ENCODE measurements at regions not wholly inside any gene's neighbourhood (a gene's known extent, or its start where the extent isn't known, plus 50 kb on each side); places are given as distances from the start of the nearest gene placed in this dataset.
"Not testable (repeated sequence)": the region's sequence is repeated elsewhere in the genome, so short reads cannot be mapped to it uniquely, and the experiment has no call there.

DNA sequence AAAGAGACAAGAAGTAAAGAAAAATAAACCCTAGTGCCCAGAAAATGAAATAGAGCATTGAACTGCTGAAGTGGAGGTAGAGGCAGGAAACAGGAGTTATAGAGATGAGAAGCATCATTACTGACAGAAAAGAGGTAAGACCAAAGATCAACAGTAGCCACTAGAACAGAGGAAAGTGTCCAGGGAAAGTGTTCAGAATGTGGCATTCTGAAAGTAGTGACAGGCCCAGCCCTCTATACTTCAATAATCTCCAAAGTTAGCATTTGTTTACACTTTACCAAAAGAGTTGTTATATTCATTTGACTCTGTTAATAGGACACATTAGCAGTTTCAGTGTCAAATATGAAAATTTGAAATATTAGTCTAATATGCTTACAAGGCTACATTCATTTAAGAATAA lies 727.1 kb upstream of the NECTIN3 start:
- no peak for DNase-seq

- DNase-seq, result no peak
Measured at GRCh38 chr3:110344897-110345767, 726.5 kb upstream of the NECTIN3 start.

GRCh38 chr3:110349295-110349694 lies 722.3 kb upstream of the NECTIN3 start:
- DNase-seq, result no peak

DNA sequence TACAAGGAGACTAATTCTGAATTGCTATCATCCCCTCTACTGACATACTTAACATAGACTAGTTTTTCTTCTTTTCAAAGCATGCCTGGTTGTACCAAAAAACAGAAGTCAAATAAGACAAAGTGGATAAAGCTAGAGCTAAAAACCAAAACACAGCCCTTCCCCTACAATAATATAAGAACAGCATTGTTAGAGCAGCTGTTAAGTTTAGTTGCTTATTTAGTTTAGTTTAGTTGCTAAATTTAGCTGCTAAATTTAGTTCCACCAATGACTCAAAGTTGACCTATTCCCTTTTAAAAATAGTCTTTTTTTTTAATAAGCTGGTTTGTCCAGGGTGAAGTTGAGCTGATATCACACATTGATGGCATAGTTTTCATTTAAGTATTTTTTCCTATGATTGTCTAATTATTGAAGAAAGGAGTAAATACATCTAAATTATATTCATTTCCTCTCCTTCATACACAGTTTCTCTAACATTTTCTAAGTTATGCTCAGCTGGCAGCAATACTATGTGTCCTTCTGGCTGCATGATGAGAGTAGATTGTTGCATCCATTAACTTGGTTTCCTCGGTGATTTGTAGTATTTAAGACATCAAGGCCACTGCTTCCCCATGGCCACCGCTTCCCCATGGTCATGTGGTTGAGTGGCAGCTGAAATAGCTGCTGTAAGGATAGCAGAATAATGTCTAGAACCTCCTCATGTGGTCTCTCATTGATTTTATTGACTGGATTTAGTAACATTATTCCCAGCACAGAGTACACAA lies 718.6 kb upstream of the NECTIN3 start:
- no peak for DNase-seq

GRCh38 chr3:110362751-110363150 lies 708.9 kb upstream of the NECTIN3 start:
- DNase-seq, result no peak

DNA sequence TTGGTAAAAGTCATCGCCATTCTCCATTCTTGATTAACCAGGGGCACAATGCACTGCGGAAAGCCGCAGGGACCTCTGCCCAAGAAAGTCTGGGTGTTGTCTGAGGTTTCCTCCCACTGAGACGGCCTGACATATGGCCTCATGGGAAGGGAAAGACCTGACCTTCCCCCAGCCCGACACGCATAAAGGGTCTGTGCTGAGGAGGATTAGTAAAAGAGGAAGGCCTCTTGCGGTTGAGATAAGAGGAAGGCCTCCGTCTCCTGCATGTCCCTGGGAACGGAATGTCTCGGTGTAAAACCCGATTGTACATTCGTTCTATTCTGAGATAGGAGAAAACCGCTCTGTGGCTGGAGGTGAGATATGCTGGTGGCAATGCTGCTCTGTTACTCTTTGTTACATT lies 704.3 kb upstream of the NECTIN3 start:
- DNase-seq, result not testable (repeated sequence)

DNA sequence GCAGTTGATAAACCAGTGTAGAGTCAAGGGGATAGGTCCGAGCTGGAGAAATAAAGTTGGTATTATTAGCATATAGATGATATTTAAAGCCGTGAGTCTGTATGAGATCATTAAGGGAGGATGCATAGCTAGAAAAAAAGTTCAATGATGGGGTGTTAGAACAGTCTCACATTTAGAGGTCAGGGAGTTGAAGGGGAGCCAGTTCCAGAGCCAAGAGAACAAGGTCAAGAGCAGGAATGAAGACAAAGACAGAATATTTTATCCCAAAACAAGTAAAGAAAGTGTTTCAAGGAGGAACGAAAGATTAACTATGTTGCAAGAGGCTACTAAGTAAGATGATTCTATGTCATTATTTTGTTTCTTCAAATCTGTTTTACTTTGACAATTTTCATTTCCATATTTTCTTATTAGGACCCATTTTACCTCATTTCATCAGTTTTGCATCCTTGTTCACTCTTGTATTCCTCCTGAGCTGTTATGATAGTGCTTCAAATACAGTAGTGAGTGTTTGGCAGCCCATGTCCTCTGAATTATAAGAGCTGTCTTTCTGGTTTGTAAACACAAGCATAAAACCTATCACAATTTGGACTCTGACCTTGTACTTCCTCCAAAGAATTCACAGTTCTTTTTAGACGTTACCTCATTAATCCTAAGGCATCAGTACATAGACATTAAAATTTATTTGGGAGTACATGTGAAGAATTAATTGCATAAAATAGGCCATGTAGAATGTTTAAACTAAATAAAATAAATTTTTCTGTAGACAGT lies 695.7 kb upstream of the NECTIN3 start:
- DNase-seq, result no peak

DNA sequence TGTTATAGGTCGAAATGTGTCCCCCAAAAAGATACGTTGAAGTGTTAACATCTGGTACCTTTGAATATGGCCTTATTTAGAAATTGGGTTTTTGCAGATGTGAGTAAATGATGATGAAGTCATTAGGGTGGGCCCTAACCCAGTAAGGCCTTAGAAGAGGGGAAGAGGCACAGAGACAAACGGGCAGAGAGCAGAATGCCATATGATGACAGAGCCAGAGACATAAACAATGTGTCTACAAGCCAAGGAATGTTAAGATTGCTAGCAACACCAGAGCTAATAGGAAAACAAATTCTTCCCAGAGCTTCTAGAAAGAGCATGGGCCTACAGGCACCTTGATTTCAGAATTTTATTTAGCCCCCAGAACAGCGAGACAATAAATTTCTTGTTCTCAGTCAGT lies 693.1 kb upstream of the NECTIN3 start:
- DNase-seq, result no peak

GRCh38 chr3:110381992-110382391 lies 689.6 kb upstream of the NECTIN3 start:
- no peak for DNase-seq

GRCh38 chr3:110383356-110383755 lies 688.3 kb upstream of the NECTIN3 start:
- no peak for DNase-seq

- DNase-seq, result no peak
Measured at GRCh38 chr3:110384601-110385000, 687.0 kb upstream of the NECTIN3 start.

- DNase-seq, result no peak
Measured at GRCh38 chr3:110389005-110389404, 682.6 kb upstream of the NECTIN3 start.

DNA sequence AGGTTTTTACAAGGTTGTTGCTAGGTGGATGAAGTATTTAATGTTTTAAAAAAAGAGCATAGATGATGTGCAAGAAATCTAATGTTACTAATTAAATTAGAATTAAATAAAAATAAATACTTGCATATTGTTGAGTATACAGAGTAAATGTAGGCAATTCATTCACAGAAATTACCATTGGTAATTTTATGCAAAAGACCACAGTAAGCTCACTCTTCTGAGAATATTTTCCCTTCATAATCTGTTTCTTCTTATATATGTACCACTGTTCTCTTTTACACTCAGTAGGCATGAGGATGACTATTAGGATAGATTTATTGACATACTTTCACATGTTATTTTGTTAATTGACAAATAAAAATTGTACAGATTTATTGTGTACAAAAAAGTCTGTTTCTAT lies 681.2 kb upstream of the NECTIN3 start:
- no peak for DNase-seq

DNA sequence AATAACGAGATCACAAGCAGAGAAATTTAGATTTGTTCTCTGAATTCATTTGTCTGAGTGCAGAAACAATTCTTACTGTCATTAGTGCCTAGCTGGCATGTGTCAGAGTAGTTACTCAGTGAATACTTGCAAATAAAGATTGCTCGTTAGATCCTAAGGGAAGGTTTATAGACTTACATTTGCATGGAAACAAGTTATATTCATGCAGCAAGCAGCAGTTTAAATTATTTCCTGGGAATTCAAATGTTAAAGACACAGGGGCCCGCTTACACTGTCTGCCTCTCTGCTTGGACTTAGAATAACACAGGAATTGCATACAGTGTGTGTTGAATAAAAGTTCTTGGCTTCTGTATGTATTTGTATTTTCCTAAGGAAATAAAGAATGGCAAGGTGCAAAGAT lies 680.6 kb upstream of the NECTIN3 start:
- DNase-seq, result no peak

DNA sequence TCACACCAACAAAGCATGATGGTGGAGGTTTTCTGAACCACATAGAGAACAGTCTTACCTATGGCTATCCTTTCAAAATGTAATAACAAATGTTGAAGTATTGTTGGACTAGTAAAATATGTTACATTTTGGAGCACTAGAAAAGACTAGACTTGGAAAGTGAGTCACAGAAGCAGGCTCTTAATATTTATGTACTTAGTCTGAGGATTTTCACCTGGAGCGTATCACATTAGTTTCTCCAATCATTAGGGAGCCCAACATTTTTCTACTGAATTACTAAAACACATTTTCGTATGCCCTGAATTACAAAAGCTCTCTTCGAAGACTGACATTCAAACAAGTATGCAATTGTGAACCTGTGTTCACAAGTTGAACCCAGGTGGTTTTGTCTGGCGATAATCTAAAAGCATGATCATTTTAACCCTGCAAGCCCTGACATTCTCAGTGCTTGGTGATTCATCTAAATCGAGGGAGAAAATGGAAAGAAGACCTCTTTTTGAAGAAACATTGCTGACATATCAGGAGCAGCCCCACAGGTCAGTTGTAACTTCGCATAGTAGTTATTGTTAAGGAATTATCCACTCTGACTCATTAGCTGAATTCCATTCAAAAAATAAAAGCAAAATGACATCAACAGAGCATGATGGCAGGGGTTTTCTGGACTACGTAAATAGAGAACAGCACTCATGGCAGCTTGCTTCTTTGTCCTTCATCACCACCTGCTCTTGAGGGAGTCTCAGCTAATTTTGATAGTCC lies 679.8 kb upstream of the NECTIN3 start:
- DNase-seq, result no peak

DNA sequence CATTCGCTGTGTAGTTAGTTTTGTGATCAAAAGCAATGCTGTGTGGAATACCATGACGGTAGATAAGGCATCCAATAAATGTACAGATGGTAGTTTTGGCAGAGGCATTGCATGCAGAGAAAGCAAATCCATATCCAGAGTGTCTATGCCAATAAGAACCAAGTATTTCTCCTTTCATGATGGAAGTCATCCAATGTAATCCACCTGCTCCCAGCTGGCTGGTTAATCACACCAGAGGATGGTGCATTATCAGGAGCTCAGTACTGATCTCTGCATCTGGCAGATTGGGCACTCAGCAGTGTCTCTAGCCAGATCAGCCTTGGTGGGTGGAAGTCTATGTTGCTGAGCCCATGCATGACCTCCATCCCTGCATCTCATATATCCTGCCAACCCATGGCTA lies 677.7 kb upstream of the NECTIN3 start:
- DNase-seq, result no peak

GRCh38 chr3:110397115-110397514 lies 674.5 kb upstream of the NECTIN3 start:
- no peak for DNase-seq

DNA sequence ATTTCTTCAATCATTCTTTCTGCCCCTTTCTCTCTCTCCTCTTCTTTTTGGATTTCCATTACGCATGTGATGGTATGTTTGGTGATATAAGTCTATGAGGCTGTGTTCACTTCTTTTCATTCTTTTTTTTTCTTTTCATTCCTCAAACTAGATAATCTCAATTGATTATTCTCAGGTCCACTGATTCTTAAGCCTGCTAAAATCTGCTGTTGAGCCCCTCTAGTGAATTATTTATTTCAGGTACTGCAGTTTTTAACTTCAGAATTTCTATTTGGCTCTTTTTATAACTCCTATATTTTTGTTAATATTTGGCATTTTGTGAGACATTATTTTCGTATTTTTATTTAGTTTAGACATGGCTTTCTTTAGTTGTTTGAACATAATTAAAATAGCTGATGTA lies 671.3 kb upstream of the NECTIN3 start:
- no peak for DNase-seq

- no peak for DNase-seq
Measured at GRCh38 chr3:110405830-110406585, 665.6 kb upstream of the NECTIN3 start.

GRCh38 chr3:110413266-110413665 lies 658.4 kb upstream of the NECTIN3 start:
- no peak for DNase-seq

GRCh38 chr3:110413807-110414748 lies 657.5 kb upstream of the NECTIN3 start:
- DNase-seq, result no peak
